ENCODE measurements at regions not wholly inside any gene's neighbourhood (a gene's known extent, or its start where the extent isn't known, plus 50 kb on each side); places are given as distances from the start of the nearest gene placed in this dataset.
A peak's percentile ranks its signal among the peaks of the same experiment; 100 is the strongest.

DNA sequence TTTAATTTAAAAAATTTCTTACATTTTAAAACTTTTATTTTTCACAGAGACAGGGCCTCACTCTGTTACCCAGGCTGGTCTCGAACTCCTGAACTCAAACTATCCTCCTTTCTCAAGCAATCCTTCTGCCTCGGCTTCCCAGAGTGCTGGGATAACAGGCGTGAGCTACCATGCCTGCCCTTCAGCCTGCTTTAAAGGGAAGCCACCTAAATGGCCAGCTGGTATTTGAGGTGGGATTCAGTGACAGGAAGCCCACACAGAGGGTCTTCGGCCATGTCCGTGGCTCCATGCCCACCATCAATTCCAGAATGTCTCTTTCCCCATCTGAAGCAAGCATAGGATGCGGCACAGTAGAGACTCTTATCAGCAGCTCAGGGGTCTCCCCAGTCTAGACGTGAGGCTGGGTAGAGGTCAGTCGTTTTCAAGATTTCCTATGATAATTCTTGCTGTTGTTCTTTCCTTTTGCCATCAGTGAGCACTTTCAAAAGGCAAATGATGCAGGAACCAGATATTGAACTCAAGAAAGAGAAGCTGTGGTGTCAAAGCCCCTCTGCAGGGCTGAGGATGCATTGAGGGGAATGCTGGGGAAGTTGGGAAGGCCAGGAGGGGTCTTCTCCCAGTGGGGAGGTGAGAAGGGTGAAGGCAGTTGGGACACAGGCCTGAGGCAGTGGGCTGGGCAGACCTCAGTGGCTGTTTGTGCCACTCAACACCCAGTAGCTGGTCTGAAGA lies 291.5 kb upstream of the IGFBP3 start:
- no peak for DNase-seq

DNA sequence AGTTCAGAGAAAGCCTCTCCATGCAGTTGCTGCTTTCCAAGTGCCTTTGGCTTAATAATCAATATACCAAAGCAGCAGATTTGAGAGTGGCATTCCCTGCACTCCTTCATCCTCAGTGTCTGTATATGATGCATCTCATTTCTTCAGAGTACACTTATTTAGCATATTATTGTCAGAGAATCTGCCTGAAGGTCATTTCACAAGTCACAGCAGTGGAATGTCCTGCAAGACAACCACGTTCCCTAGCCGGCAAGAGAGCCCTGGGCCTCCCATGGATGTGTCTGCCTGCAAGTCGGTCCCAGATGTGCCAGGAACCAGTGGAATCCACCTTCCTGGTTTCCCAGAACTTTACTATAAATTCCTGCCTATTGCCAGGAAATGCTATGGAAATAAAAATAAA lies 289.4 kb upstream of the IGFBP3 start:
- DNase-seq, result no peak

- DNase-seq, result no peak
These were observed 288.7 kb upstream of the IGFBP3 start for GRCh38 chr7:46209611-46210388.

- DNase-seq, result no peak
These were observed 287.8 kb upstream of the IGFBP3 start for GRCh38 chr7:46208635-46209525.

- no peak for DNase-seq
These were observed 287.0 kb upstream of the IGFBP3 start for GRCh38 chr7:46207931-46208634.

DNA sequence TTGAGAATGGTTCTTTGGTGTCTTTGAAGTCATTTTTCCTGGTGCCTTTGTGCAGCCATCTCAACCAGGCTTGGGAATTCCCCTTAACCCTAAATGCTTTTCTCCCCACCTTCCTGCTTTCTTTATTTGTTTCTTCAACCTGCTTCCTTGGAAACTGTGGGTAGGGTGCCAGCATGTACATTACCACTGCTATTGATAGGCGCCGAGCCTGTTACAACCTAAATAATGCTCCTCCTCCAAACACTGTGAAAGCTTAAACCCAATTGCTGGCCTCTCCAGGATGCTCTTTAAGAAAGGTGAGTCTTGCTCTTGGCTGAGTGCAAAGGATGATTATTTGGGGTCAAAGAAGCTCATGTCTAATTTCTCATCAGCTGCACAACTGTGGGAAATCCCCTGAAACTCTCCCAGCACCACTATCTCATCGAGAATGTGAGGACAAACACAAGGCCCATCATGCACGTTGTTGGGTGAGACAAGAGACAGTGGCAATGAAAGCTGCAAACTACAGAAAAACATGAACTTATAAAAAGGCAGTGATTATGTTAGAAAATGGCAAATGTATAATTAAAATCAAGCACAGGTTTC lies 285.5 kb upstream of the IGFBP3 start:
- DNase-seq, result no peak

GRCh38 chr7:46205478-46205877 lies 284.4 kb upstream of the IGFBP3 start:
- no peak for DNase-seq

- DNase-seq, result no peak
These were observed 282.9 kb upstream of the IGFBP3 start for GRCh38 chr7:46203926-46204325.

- no peak for DNase-seq
These were observed 281.3 kb upstream of the IGFBP3 start for GRCh38 chr7:46202379-46202778.

GRCh38 chr7:46201961-46202360 lies 280.9 kb upstream of the IGFBP3 start:
- DNase-seq, result no peak

DNA sequence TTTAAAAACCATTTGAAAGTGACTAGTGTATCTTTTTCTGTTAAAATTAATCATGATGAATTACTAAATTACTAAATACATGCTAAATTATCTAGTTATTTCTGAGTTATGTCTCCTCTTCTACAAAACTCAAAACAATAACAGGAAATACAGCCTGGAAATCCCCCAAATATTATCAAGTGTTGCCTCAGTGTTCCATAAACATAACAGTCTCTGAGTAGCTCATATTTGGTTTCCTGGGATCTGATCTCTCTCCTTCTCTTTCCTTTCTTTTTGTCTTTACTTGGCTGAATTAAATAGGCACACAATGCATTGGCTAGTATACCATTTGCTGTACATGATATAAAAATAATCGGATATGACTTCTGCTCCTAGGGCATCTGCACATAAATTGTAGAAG lies 277.6 kb upstream of the IGFBP3 start:
- DNase-seq, result no peak

GRCh38 chr7:46197785-46198540 lies 276.9 kb upstream of the IGFBP3 start:
- no peak for DNase-seq

GRCh38 chr7:46195934-46196333 lies 274.9 kb upstream of the IGFBP3 start:
- DNase-seq, result no peak

- DNase-seq, result no peak
These were observed 271.2 kb upstream of the IGFBP3 start for GRCh38 chr7:46192271-46192670.

GRCh38 chr7:46191776-46192175 lies 270.7 kb upstream of the IGFBP3 start:
- DNase-seq, result no peak

GRCh38 chr7:46191296-46191695 lies 270.2 kb upstream of the IGFBP3 start:
- no peak for DNase-seq

DNA sequence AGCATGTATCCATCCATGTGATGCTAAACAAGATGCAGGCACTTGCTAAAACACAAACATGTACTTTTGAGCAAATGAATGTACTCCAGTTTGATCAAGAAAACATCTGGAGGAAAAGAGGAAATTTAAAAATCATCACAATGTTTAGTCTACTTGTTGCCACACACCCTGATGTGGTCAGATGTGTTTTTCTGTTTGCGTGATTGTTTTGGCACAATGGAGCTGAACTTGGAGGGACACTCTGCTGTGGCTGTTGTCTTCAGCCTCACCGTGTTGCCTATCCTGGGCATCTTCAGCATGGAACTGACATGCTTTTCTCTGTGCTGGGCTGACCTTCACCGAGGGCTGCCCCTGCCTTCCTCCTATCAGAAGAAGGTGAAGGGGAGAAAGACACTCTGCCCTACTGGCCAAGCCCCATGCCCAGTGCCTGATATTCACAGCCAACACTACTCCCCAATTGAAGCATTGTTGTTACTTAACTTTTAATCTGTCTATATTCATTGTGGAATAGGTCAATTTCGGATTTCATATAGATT lies 268.3 kb upstream of the IGFBP3 start:
- DNase-seq, result no peak

DNA sequence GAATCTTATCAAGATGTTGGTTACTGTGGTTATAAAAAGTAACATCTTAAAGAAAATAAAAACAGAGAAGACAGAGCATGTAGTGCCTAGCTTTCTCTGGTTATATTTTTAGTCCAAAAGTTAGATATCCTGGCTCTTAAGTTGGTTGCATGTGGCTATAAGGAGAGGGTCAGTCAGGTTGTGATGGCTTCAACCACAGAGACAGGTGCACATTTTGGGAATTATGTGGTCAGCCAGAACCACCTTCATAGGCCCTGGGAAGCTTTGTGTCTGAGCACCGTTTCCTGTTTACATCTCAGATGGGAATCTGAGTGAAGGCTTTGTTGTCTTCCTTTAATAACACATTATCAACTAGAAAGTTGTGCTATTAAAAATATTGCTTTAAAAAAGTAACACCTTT lies 265.1 kb upstream of the IGFBP3 start:
- no peak for DNase-seq

- DNase-seq, result no peak
These were observed 258.1 kb upstream of the IGFBP3 start for GRCh38 chr7:46179061-46179610.

- DNase-seq, result peak; percentile 56
These were observed 257.6 kb upstream of the IGFBP3 start for GRCh38 chr7:46178661-46179060.

- no peak for DNase-seq
These were observed 256.7 kb upstream of the IGFBP3 start for GRCh38 chr7:46177821-46178220.
